H1 (cell line): ENCODE measurements at regions not wholly inside any gene's neighbourhood (a gene's known extent, or its start where the extent isn't known, plus 50 kb on each side); places are given as distances from the start of the nearest gene placed in this dataset.

Source experiments
- CBX5 ChIP-seq: fragments of 300-800, 300-1000 bp; sonication (generic); IDR thresholded peaks from 2 replicates; pipeline ENCODE4 v1.7.1; 2016; ENCODE audit warnings: antibody characterized with exemption, low read length, low read depth
- CEBPB ChIP-seq: IDR thresholded peaks from 2 replicates; pipeline ENCODE4 v1.6.1; 2012; ENCODE audit warnings: low read depth, low read length
- MAX ChIP-seq: IDR thresholded peaks from 2 replicates; pipeline ENCODE4 v1.6.1; 2012; ENCODE audit warnings: inconsistent platforms
- SP2 ChIP-seq: IDR thresholded peaks from 2 replicates; pipeline ENCODE4 v1.6.1; 2012; ENCODE audit warnings: mild to moderate bottlenecking, low read length, inconsistent platforms

GRCh38 chr11:15875393-15875792, 481.0 kb downstream of the SOX6 start (continued):
- TF ChIP-seq CEBPB, result no peak
- TF ChIP-seq MAX, result no peak
- TF ChIP-seq CBX5, result no peak
- no peak for TF ChIP-seq SP2
